NCI-H510A treated with DMSO at 0.1 percent for 48 hours (cell line): ENCODE measurements at regions not wholly inside any gene's neighbourhood (a gene's known extent, or its start where the extent isn't known, plus 50 kb on each side); places are given as distances from the start of the nearest gene placed in this dataset.
"Not testable (repeated sequence)": the region's sequence is repeated elsewhere in the genome, so short reads cannot be mapped to it uniquely, and the experiment has no call there.

Experiments used
- DNase-seq: peaks from one replicate; lab custom pipeline; 2025; lab: John Stamatoyannopoulos, UW

- no peak for DNase-seq
Observed at GRCh38 chr12:25384038-25384892, 133.5 kb upstream of the KRAS start.

- no peak for DNase-seq
Observed at GRCh38 chr12:25382311-25383106, 131.8 kb upstream of the KRAS start.

- no peak for DNase-seq
Observed at GRCh38 chr12:25377469-25378177, 126.9 kb upstream of the KRAS start.

GRCh38 chr12:25376985-25377384, 126.3 kb upstream of the KRAS start:
- DNase-seq = no peak

- DNase-seq = no peak
Observed at GRCh38 chr12:25376407-25376806, 125.7 kb upstream of the KRAS start.

GRCh38 chr12:25372969-25373817, 122.5 kb upstream of the KRAS start:
- DNase-seq = no peak

GRCh38 chr12:25372002-25372401, 121.3 kb upstream of the KRAS start:
- DNase-seq = no peak

- DNase-seq = no peak
Observed at GRCh38 chr12:25368557-25368956, 117.8 kb upstream of the KRAS start.

GRCh38 chr12:25366122-25366521, 115.4 kb upstream of the KRAS start:
- no peak for DNase-seq

- no peak for DNase-seq
Observed at GRCh38 chr12:25365340-25365730, 114.6 kb upstream of the KRAS start.

GRCh38 chr12:25364529-25365339, 114.0 kb upstream of the KRAS start:
- no peak for DNase-seq

GRCh38 chr12:25362646-25363045, 111.9 kb upstream of the KRAS start:
- DNase-seq = no peak

- no peak for DNase-seq
Observed at GRCh38 chr12:25361511-25361910, 110.8 kb upstream of the KRAS start.

- no peak for DNase-seq
Observed at GRCh38 chr12:25357595-25357994, 106.9 kb upstream of the KRAS start.

- DNase-seq = not testable (repeated sequence)
Observed at GRCh38 chr12:25352942-25353341, 102.2 kb upstream of the KRAS start.

- no peak for DNase-seq
Observed at GRCh38 chr12:25352083-25352918, 101.6 kb upstream of the KRAS start.

GRCh38 chr12:25348593-25348895, 97.8 kb upstream of the KRAS start:
- DNase-seq = no peak

GRCh38 chr12:25347716-25348592, 97.2 kb upstream of the KRAS start:
- no peak for DNase-seq

GRCh38 chr12:25341877-25342276, 91.1 kb upstream of the KRAS start:
- DNase-seq = not testable (repeated sequence)
